ENCODE measurements at regions not wholly inside any gene's neighbourhood (a gene's known extent, or its start where the extent isn't known, plus 50 kb on each side); places are given as distances from the start of the nearest gene placed in this dataset.
"Not testable (repeated sequence)": the region's sequence is repeated elsewhere in the genome, so short reads cannot be mapped to it uniquely, and the experiment has no call there.

DNA sequence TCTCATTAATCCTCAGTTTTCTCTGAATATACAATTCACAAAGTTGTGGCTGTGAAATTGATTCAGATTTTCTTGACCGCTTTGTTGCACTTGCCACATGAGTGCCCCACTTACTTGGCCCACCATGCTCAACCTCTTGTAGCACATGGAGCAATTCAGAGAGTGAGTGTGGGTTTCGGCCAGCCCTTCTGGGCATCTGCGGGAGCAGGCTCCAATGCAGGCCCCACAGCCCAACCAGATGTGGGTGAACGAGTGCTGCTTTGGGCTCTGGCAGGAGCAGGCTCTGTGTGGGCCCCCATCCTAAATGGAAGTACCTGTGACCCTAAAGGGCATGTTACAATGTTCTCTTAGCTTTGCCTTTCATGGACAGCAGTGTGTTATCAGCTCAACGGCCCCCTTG is 2338.6 kb downstream of the LRRC4C start:
- DNase-seq, result no peak

DNA sequence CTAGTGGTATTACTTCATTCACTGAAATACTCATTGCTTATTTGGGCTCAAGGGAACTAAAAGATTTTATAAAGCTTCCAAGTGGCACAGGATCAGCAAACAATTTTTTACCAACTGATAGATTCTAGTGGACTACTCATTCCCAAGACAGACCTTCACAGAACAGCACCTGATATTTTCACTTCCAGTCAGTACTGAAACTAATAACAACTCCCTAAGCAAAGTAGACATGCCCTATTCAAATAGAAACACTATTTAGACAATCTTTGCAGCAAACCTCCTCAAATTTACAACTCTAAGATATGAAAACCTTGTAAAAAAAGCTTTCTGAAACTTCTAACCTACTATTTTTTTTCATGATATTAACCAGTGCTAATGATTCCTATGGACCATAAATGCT is 2345.8 kb downstream of the LRRC4C start:
- no peak for DNase-seq

DNA sequence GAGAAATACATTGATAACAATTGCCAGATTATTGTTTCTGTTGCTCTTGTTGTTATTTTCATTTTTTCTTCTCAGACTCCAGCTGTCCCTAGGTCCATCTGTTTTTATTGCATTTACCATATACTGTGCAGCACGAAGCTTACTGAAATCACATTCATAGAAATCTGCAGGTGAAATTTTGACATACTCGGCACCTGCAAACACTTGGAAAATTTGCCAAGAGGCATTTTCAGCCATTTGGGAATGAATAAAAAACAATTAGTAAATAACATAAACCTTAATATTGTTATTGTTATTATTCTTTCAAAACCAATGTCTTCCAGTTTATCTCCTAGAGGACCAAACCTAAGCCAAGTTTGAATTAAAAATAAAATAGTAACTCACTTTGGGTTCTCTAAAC is 2357.2 kb downstream of the LRRC4C start:
- DNase-seq, result no peak

DNA sequence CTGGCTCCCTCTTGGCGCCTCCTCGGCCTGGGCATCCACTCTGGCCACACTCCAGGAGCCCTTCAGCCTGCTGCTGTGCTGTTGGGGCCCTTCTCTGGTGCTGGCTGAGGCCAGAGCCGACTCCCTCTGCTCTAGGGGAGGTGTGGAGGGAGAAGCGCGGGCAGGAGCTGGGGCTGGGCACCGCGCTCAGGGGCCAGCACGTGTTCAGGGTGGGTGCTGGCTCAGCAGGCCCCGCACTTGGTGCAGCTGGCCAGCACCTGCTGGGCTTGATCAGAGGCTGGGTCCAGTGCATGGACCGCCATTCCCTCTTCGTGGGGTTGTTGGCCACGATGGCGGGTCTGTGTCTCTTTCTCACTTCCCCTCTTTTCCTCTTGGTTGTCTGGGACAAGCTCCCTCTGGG is 2381.0 kb downstream of the LRRC4C start:
- DNase-seq, result no peak

DNA sequence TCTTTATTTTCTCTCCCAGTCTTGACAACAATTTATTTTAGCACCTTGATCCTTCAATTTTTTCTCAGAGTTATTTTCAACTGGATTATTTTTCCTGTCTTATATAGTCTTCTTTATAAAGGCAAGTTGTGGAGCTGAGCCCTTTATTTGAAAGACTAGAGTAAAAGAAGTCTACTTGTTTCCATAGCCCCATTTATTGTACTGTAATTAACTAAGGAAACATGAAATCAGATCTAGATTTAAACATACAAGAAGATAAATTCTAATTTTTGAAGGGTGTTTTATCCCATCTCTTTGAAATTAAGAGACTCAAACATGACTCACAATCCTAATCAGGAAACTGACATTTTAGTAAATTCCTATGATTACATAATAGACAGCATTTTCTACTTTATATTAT is 2421.8 kb downstream of the LRRC4C start:
- DNase-seq, result no peak

DNA sequence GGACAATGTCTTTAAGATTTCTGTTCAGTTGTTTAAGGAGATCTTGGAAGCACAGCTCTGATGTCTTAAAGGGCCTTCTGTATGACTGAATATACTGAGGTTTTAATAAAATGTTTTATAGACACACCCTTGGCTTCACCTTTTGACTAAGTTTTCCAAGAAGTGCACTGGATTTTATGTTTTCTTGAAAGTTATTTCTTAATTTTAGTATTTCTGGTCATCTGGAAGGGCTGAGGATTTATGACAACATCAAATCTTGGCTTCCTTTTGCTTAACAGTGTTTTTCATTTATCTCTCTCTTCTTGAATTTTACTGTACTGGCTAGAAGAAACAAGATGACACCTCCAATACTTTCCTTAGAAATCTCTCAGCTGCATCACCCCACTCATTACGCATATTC is 2423.4 kb downstream of the LRRC4C start:
- no peak for DNase-seq

DNA sequence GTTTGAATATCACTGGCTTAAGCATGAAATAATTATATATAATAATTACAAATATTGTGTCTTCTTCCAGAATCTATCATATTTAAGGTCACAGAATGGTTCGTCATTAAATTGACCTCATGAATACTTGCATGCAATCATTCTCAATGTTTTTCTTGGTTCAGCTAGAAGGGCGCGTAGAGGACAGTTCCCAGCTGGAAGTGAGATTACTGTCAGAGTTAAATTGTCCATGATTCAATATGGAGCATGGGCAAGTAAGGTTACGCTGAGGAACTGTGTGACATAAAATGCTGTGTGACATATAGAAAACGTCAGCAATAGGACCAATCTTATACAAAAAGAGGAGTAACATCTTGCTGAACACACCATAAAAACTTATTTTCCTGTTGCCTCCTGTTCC is 2423.5 kb upstream of the RAG2 start:
- no peak for DNase-seq

DNA sequence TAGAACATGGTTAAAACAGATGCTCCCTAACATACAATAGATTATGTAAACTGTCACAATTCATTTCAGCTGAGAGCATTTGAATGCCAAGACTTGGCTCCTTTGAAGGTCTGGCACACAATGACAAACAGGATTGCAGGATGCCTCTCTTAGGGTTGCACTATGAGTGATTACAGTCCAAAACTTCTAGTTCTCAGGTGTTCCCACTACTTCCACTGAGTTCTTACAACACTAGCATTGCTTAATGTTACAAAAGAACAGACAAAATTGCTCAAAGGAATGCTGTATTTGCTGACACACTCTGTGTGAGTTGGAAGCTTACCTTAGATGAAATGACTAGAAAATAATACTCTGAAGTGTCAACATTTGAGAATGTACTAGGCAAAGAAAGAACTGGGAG is 2413.8 kb upstream of the RAG2 start:
- no peak for DNase-seq

DNA sequence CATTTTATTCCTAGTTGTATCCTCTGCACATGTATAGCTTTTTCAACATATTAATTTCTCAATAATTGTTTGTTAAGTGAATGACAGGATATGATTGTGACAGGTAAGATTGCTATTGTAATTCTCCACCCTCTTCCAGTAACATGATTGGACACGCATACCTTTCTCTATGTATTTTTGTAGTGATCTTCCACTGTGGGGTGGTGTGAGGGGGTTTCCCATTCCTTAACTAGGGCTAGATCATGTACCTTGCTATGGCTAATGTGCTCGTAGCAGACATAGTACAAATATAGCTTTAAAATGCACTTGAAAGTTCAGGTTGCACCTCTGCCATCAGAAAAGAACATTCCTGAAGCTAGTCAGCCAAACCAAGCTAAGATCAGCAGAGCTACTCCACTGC is 2392.8 kb upstream of the RAG2 start:
- no peak for DNase-seq

DNA sequence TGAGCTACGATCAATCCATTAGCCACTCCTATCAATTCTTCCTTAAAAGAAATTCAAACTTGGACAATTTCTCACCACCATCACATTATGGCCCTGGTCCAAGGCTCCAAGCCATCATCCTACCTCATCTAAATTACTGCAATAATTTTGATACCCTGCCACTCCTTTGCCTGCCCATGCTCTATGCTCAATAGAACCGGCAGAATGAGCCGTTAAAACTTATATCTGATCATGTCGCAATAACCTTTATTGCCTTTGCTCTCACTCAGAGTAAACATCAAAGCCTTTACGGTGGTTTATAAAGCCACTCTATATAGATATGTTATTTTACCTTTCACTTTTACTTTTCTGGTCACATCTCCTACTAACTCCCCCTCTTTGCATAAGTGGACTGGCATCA is 2392.1 kb upstream of the RAG2 start:
- no peak for DNase-seq

DNA sequence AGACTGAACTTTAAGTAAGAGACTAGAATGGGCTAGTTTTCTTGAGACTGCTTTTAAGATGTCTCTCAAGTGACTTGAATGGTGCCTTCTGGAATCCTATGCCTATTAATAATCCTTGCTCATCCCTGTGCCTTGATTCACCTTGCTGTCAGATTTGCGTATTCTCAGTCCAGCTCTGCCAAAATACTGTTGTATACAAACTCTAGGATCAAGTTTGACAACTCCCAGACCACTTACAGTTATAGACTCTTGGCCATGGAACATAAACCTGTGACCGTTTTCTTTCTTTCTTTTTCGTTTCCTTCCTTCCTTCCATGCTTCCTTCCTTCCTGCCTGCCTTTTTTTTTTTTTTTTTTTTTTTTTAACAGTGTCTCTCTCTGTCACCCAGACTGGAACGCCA is 2390.9 kb upstream of the RAG2 start:
- no peak for DNase-seq

DNA sequence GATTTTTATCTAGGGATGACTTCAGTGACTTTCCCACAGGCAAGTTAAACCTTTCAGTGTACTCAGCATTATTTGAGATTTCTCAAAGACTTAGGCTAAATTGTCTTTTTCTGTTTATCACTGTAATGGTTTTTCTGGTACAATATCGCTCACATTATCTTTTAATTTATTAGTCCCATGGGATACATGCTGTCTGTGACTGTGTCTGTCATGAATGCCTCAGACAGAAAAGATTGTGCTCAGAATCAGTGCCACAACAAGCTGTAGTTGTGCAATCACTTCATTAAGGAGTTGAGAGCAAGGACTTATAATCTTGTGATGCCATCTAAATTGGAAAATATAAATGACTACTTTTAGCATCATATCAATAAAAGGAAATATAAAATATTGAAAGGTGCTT is 2374.2 kb upstream of the RAG2 start:
- no peak for DNase-seq

DNA sequence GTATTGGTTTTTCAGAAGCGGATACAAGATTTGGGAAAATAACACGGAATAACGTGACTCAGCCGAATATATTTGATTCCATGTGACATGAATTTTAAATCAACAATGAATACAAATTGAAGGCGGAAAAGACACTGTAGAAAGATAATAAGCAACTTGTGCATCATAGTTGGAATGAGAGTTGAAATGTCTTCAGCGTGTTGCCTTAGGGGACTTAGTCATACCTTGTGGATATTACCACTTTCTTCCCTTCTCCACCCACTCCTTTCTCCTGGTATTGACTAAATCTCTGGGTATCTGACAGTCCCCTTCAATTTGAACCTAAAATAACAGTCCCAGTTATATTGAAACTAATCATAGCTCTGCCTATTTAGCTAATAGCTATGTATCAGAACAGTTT is 2373.1 kb upstream of the RAG2 start:
- DNase-seq, result no peak

DNA sequence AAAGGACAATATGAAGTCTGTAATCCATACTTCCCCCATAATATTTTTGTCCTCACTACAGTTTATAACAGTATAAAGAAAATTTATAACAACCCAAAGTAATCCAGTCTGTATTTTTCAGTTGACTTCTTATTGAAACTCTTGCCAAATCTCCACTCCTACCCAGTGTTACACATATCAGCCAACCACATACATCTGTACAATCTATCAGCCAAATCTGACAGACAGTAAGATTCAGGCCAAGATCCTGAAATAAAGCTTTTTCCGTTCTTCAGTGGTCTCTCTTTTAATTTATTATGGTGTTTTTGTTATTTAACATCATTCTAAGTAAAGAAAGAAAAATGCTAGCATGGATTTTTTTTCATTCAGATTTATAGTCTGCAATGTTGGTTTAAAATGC is 2370.9 kb upstream of the RAG2 start:
- no peak for DNase-seq

DNA sequence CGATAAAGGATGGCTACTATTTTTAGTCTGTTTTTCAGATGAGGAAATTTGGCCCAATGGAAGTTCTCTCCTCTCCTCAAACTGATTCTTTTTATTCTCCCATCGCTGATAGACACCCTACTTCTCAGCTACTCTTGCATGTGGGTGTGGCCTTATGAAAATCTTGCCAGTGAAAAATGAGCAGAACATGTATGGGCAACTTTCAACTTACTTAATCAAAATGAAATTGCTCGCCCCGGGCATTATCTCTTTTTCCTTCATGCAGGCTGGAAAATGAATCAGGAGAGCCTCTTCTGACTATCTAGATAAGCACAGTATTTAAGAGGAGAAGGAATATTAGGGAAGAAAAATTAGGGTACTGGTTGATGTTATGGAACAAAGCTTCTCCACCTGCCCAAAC is 2354.7 kb upstream of the RAG2 start:
- DNase-seq, result no peak

DNA sequence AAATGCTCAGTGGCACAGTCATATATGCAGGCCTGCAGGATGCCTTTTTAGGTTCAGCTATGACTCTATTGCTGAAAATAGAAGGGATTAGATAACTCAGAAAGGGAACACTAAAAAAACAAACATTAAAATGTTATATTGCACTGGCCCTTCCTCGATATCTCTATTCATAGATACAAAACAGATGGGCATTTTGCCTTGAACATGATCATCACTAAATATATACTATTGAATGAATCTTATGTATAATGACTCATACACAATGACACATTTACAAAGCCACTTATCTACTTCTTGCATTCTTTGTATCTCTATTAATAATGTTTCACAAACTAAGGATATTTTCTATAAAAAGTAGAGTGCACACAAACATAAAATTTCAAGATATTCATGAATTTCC is 2352.8 kb upstream of the RAG2 start:
- DNase-seq, result no peak

DNA sequence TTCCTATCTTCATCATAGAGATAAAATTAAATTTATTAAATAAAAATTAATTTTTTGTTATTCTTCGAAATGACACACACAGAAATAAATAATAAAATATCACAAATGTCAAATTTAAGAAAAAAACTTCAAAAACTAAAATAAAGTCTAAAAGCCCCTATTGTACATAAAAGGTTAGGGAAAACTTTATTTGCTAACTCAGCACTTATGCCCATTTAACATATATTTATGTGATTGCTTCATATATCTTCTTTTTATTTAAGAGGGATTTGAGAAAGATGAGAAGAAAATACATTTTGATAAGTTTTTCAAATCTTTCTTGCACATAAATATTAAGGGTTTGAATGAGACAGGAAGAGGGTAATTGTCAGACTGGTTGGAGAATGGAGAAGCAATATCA is 2350.4 kb upstream of the RAG2 start:
- no peak for DNase-seq

DNA sequence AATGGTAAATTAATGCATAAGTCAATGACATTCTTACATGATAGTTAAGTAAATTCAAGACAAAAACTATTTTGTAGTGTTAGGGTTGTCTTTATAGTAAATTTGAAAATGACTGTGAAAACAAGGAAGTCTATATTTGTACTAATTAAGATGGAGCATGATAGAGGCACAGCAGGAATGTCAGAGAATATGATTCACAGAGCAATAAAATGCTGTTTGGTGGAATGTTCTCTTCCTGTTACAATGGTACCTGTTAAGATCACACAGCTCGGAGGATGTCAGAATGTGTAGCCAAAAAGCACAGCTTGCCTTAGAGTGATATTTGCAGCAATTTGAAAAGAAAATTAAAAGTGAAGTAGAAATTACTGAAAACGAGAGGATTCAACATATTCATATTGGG is 2339.7 kb upstream of the RAG2 start:
- no peak for DNase-seq

DNA sequence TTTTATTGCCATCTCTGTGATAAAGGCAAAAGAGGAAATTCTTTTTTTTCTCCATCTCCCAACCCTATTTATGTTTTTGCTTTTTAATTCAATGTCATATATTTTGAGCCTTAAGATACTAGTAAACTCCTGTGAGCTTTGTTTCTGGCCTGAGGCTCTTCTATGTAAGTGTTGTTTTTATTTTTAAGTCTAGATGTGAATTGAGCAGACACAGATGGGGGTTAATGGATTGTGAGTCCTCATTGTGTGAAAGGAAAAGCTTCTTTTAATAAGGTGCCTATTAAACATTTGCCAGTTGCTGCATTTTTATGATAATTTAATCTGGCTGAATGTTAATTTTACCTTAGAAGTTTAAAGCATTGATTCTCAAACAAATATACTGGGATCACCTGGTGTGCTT is 2337.9 kb upstream of the RAG2 start:
- no peak for DNase-seq

DNA sequence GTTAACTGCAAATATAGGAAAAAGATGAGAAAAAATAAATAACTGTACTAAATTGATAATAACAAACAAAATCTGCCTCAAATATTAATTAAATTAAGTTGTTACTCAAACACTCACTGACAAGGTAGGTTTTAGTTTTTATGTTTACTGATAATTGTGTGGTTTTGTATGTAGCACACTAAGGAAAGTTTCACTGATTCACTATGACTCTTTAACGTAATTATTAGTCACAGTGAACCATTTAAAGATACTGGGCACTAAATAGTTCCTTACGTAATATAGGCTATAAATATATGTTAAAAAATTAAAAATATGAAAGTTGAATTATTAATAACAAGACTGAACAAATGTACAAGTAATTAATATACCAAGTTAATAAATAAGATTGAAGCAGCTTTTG is 2330.0 kb upstream of the RAG2 start:
- DNase-seq, result no peak

DNA sequence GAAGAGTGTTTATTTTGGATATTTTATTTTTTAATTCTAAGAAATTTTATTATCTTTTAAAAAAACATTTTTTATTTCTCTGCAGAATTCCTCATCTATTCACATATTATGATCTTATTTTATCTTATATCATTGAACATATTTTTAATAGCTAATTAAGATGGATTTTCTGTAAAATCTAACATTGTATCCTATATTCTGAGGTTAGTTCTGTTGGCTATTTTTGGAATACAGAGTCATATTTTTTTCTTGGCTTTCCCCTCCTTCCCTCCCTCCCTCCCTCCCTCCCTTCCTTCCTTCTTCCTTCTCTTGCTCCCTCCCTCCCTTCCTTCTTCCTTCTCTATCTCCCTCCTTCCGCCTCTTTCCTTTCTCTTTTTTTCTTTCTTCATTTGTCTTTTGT is 2326.6 kb upstream of the RAG2 start:
- DNase-seq, result no peak

DNA sequence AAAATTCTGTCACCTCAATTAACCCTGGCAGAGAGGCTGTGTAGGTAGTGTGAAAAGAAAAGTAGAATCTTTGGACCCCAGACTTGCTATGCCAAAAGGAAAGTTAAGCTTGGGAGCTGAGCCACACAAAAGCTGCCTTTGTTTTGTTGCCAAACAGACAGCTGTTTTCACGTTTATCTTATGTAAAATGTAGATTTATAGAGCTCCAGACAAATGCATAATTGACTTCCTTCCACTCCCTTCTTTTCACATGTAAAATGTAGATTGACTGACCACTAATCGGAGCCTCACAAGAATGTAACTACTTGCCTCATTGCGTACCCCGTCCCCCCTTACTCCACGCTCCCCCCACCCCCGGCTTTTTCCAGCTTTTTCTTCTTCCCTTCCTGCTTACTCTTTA is 2302.2 kb upstream of the RAG2 start:
- DNase-seq, result no peak

DNA sequence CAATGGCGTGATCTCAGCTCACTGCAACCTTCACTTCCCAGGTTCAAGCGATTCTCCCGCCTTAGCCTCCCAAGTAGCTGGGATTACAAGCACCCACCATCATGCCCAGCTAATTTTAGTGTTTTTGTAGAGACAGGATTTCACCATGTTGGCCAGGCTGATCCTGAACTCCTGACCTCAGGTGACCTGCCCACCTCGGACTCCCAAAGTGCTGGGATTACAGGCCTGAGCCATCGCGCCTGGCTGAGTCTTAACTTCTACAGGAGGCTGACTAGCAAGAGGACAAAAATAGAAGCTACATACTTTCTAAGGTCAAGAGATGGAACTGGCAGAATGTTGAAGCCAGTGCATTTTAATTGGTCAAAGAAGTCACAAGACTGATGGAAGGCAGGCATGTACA is 2296.2 kb upstream of the RAG2 start:
- DNase-seq, result not testable (repeated sequence)

DNA sequence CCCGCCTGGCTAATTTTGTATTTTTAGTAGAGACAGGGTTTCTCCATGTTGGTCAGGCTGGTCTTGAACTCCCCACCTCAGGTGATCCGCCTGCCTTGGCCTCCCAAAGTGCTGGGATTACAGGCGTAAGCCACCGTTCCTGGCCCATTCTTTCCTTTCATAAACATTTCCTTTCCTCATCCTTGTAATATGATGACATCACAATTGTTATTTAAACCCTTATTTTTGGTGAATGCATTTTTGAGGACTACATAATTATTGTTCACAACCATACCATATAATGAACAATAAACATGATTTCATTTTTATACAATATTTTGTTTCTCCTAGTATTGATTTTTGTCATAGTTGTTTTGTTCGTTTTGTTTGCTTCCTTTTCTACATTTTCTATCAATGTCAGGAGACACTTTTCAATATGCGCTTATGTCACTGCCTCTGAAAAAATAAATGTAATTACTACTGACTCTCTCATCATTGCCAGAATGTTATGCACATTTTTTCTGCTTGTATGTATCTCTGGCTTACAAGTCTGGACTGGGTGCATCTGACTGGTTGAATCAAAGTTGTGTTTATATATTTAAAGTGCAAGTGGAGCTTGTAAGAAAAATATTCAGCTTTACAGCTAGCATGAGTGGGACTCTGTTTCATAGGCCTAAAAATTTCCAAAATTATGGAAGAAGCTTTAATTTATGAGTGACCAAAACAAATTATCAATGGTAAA is 2286.3 kb upstream of the RAG2 start:
- no peak for DNase-seq

DNA sequence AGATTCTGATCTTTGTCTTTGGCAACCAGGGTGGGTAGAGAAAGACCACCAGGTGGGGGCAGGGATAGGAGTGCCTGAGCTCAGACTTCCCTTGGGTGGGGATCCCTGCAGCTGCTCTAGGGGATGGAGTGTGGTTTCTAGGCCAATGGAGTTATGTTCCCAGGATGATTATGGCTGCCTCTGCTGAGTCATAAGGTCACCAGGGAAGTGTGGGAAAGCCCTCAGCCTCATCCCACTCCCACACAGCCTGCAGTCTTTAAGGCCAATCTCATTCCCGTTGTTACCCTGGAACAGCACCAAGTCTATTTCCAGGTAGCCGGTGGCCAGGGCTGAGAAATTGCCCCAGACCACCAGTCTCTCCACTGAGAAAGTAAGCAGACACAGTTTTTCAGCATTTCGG is 2269.3 kb upstream of the RAG2 start:
- DNase-seq, result no peak

DNA sequence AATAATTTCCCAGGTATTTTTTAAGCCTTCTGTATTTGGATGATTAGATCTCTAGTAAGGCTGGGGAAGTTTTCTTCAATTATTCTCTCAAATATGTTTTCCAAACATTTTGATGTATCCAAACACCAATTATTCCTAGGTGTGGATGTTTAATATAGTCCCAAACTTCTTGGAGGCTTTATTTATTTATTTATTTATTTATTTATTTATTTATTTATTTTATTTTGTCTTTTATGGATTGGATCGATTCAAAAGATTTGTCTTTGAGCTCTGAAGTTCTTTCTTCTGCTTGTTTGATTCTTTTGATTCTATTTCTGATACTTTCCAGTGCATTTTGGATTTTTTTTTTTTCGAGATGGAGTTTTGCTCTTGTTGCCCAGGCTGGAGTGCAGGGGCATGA is 2267.9 kb upstream of the RAG2 start:
- DNase-seq, result no peak

Measured in T-helper 1 cell (primary cell).